ENCODE measurements at regions not wholly inside any gene's neighbourhood (a gene's known extent, or its start where the extent isn't known, plus 50 kb on each side); places are given as distances from the start of the nearest gene placed in this dataset.

GRCh38 chr7:47186316-47186715 lies 395.6 kb downstream of the TNS3 start:
- Histone ChIP-seq H3F3A (replicated peaks; ENCODE audit: low read depth) (no peaks in the 10 kb centered on the region), H3K36me3 (ENCODE audit: insufficient read depth) (no peaks in the 10 kb centered on the region), H2AFZ (no peak overlapping the region), H3K4me1 (ENCODE audit: insufficient read depth) (no peaks in the 10 kb centered on the region), H4K20me1 (replicated peaks; ENCODE audit: insufficient read depth) (no peaks in the 10 kb centered on the region), H3K4me3 (no peak overlapping the region), H3K27ac (ENCODE audit: low read depth) (no peak overlapping the region), H3K9me2 (ENCODE audit: insufficient read depth) (no peaks in the 10 kb centered on the region; the same call in 1 of the 2 replicates), H3K4me2 (no peak overlapping the region), H3K79me2 (replicated peaks; ENCODE audit: insufficient read depth) (no peaks in the 10 kb centered on the region), H3K27me3 (ENCODE audit: insufficient read depth) (no peaks in the 10 kb centered on the region)
- H3K4me1 Mint-ChIP-seq, result peaks cover 3% of the 10 kb centered on the region; the same call in 2 of the 3 replicates
- H3K9me3 Mint-ChIP-seq, result no peaks in the 10 kb centered on the region; the same call in 2 of the 3 replicates
- TF ChIP-seq, protein P1, sequence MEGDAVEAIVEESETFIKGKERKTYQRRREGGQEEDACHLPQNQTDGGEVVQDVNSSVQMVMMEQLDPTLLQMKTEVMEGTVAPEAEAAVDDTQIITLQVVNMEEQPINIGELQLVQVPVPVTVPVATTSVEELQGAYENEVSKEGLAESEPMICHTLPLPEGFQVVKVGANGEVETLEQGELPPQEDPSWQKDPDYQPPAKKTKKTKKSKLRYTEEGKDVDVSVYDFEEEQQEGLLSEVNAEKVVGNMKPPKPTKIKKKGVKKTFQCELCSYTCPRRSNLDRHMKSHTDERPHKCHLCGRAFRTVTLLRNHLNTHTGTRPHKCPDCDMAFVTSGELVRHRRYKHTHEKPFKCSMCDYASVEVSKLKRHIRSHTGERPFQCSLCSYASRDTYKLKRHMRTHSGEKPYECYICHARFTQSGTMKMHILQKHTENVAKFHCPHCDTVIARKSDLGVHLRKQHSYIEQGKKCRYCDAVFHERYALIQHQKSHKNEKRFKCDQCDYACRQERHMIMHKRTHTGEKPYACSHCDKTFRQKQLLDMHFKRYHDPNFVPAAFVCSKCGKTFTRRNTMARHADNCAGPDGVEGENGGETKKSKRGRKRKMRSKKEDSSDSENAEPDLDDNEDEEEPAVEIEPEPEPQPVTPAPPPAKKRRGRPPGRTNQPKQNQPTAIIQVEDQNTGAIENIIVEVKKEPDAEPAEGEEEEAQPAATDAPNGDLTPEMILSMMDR (conservative IDR thresholded peaks at IDR 0.05; ENCODE audit: low read depth in 2 of 2), result no peak
- TF ChIP-seq ZNF114 (CRISPR knock-in tag; IDR thresholded peaks at IDR 0.05), result no peak
- TF ChIP-seq, protein P2, sequence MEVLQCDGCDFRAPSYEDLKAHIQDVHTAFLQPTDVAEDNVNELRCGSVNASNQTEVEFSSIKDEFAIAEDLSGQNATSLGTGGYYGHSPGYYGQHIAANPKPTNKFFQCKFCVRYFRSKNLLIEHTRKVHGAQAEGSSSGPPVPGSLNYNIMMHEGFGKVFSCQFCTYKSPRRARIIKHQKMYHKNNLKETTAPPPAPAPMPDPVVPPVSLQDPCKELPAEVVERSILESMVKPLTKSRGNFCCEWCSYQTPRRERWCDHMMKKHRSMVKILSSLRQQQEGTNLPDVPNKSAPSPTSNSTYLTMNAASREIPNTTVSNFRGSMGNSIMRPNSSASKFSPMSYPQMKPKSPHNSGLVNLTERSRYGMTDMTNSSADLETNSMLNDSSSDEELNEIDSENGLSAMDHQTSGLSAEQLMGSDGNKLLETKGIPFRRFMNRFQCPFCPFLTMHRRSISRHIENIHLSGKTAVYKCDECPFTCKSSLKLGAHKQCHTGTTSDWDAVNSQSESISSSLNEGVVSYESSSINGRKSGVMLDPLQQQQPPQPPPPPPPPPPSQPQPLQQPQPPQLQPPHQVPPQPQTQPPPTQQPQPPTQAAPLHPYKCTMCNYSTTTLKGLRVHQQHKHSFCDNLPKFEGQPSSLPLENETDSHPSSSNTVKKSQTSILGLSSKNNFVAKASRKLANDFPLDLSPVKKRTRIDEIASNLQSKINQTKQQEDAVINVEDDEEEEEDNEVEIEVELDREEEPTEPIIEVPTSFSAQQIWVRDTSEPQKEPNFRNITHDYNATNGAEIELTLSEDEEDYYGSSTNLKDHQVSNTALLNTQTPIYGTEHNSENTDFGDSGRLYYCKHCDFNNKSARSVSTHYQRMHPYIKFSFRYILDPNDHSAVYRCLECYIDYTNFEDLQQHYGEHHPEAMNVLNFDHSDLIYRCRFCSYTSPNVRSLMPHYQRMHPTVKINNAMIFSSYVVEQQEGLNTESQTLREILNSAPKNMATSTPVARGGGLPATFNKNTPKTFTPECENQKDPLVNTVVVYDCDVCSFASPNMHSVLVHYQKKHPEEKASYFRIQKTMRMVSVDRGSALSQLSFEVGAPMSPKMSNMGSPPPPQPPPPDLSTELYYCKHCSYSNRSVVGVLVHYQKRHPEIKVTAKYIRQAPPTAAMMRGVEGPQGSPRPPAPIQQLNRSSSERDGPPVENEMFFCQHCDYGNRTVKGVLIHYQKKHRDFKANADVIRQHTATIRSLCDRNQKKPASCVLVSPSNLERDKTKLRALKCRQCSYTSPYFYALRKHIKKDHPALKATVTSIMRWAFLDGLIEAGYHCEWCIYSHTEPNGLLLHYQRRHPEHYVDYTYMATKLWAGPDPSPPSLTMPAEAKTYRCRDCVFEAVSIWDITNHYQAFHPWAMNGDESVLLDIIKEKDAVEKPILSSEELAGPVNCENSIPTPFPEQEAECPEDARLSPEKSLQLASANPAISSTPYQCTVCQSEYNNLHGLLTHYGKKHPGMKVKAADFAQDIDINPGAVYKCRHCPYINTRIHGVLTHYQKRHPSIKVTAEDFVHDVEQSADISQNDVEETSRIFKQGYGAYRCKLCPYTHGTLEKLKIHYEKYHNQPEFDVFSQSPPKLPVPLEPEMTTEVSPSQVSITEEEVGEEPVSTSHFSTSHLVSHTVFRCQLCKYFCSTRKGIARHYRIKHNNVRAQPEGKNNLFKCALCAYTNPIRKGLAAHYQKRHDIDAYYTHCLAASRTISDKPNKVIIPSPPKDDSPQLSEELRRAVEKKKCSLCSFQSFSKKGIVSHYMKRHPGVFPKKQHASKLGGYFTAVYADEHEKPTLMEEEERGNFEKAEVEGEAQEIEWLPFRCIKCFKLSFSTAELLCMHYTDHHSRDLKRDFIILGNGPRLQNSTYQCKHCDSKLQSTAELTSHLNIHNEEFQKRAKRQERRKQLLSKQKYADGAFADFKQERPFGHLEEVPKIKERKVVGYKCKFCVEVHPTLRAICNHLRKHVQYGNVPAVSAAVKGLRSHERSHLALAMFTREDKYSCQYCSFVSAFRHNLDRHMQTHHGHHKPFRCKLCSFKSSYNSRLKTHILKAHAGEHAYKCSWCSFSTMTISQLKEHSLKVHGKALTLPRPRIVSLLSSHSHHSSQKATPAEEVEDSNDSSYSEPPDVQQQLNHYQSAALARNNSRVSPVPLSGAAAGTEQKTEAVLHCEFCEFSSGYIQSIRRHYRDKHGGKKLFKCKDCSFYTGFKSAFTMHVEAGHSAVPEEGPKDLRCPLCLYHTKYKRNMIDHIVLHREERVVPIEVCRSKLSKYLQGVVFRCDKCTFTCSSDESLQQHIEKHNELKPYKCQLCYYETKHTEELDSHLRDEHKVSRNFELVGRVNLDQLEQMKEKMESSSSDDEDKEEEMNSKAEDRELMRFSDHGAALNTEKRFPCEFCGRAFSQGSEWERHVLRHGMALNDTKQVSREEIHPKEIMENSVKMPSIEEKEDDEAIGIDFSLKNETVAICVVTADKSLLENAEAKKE (CRISPR knock-in tag; IDR thresholded peaks at IDR 0.05), result no peak
- no peak for TF ChIP-seq EZH2phosphoT487 (IDR thresholded peaks at IDR 0.05; ENCODE audit: unreplicated experiment)
- TF ChIP-seq POLR2AphosphoS5 (IDR thresholded peaks at IDR 0.05; ENCODE audit: low read depth), result no peak
- TF ChIP-seq NANOG (IDR thresholded peaks at IDR 0.05; ENCODE audit: borderline replicate concordance), result no peak
- H3K27me3 Mint-ChIP-seq (ENCODE audit: insufficient read depth, low read depth, poor library complexity), result peaks cover 4% of the 10 kb centered on the region
- H3K36me3 Mint-ChIP-seq (ENCODE audit: low read depth), result no peaks in the 10 kb centered on the region
- no peak overlapping the region for H3K4me3 Mint-ChIP-seq
- DNase-seq (ENCODE audit: low spot score), result no peak
- no peak for ATAC-seq
- no peak overlapping the region for H3K27ac Mint-ChIP-seq
